GM12878 (cell line): ENCODE measurements at regions not wholly inside any gene's neighbourhood (a gene's known extent, or its start where the extent isn't known, plus 50 kb on each side); places are given as distances from the start of the nearest gene placed in this dataset.

ENCODE experiments used
- MLLT1 ChIP-seq: fragments of 450-650 bp; IDR thresholded peaks from 2 replicates; pipeline ENCODE4 v1.6.1; 2016; ENCODE audit warnings: mild to moderate bottlenecking
- MYC ChIP-seq: IDR thresholded peaks from 2 replicates; pipeline ENCODE4 v1.6.1; 2011; ENCODE audit warnings: mild to moderate bottlenecking, low read length, moderate library complexity, inconsistent platforms; ENCODE audit not compliant: insufficient read depth, insufficient replicate concordance, insufficient read length, severe bottlenecking
- POLR2AphosphoS5 ChIP-seq: IDR thresholded peaks from 2 replicates; pipeline ENCODE4 v1.6.1; 2011; ENCODE audit warnings: mild to moderate bottlenecking, low read length, inconsistent platforms
- RFX5 ChIP-seq: IDR thresholded peaks from 2 replicates; pipeline ENCODE4 v1.6.1; 2011; ENCODE audit warnings: low read depth, low read length, improper control_type of control experiment
- SRF ChIP-seq, 2 experiments: IDR thresholded peaks; 2 replicates each; pipeline ENCODE4 v1.6.1; 2011; ENCODE audit warnings: low read depth in 2 of 2, low read length in 2 of 2, mild to moderate bottlenecking in 1 of 2, moderate library complexity in 1 of 2
- TCF7 ChIP-seq: IDR thresholded peaks from 2 replicates; pipeline ENCODE4 v1.6.1; 2014; ENCODE audit warnings: antibody characterized with exemption, borderline replicate concordance
- YY1 ChIP-seq: IDR thresholded peaks from 2 replicates; pipeline ENCODE4 v1.6.1; 2011; ENCODE audit warnings: low read depth, mild to moderate bottlenecking, low read length

DNA sequence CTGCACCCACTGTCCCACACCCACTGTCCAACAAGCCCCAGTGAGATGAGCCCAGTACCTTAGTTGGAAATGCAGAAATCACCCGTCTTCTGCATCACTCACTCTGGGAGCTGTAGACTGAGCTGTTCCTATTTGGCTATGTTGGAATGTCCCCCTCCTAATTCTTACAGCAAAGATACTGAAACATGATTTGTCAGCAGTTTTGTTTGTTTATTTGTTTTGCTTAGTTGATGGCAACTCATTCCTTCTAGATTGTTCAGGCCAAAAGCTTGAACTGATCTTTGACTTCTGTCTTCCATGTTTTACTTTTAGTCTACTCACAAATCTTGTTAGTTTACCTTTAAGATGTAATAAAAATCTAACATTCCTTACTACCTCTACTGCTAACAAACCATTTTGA is 233.6 kb upstream of the MIS18BP1 start:
- TF ChIP-seq YY1, result no peak
- no peak for TF ChIP-seq MYC
- no peak for TF ChIP-seq SRF (IDR thresholded peaks at IDR 0.05; ENCODE audit: low read depth in 2 of 2, low read length in 2 of 2)
- TF ChIP-seq POLR2AphosphoS5, result no peak
- TF ChIP-seq MLLT1, result no peak
- no peak for TF ChIP-seq TCF7
- no peak for TF ChIP-seq RFX5
